HepG2 (cell line): ENCODE measurements at regions not wholly inside any gene's neighbourhood (a gene's known extent, or its start where the extent isn't known, plus 50 kb on each side); places are given as distances from the start of the nearest gene placed in this dataset.

Source experiments
- ETV6 ChIP-seq: sonication (generic); formaldehyde crosslinking; conservative IDR thresholded peaks from 2 replicates; pipeline ENCODE4 v1.4.0; 2020; ENCODE audit warnings: missing genetic modification reagents
- STAT5B ChIP-seq: sonication (generic); formaldehyde crosslinking; IDR thresholded peaks from 2 replicates; pipeline ENCODE4 v1.4.0; 2020; ENCODE audit warnings: missing genetic modification reagents
- ZNF430 ChIP-seq: sonication (generic); formaldehyde crosslinking; IDR thresholded peaks from 2 replicates; pipeline ENCODE4 v1.9.0; 2021; ENCODE audit warnings: mild to moderate bottlenecking, missing genetic modification reagents
- ZNF792 ChIP-seq: IDR thresholded peaks from 2 replicates; pipeline ENCODE4 v1.6.1; 2016

- TF ChIP-seq ZNF430 (CRISPR knock-in tag) (no peak), ZNF792 (no peak), ETV6 (no peak), STAT5B (CRISPR knock-in tag) (no peak)
Measured at GRCh38 chr2:56012221-56012765, 88.7 kb upstream of the EFEMP1 start.
